ENCODE measurements at regions not wholly inside any gene's neighbourhood (a gene's known extent, or its start where the extent isn't known, plus 50 kb on each side); places are given as distances from the start of the nearest gene placed in this dataset.
"Not testable (repeated sequence)": the region's sequence is repeated elsewhere in the genome, so short reads cannot be mapped to it uniquely, and the experiment has no call there.

- DNase-seq: no peak
These were observed 118.4 kb upstream of the ANK3 start for GRCh38 chr10:60508037-60508436.

GRCh38 chr10:60502621-60503020 lies 112.9 kb upstream of the ANK3 start:
- DNase-seq: no peak

- no peak for DNase-seq
These were observed 109.3 kb upstream of the ANK3 start for GRCh38 chr10:60498985-60499384.

DNA sequence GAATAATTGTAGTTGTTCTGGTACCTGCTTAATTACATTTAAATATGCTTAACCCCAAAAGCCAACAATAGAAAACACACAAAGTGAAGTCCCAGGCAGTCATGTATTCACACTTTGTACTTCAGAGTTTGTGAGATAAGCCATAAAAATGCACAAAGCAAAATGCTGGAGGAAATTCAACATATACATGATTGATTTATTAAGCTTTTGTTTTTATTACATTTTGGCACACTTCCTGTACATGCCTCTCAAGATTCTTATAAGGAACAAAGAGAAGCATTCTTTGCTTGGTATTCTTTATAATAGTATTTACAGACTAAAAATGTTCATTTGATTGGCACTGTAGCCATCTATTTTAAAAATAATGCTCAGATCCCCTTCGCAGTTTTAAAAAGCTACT lies 107.7 kb upstream of the ANK3 start:
- DNase-seq: no peak

DNA sequence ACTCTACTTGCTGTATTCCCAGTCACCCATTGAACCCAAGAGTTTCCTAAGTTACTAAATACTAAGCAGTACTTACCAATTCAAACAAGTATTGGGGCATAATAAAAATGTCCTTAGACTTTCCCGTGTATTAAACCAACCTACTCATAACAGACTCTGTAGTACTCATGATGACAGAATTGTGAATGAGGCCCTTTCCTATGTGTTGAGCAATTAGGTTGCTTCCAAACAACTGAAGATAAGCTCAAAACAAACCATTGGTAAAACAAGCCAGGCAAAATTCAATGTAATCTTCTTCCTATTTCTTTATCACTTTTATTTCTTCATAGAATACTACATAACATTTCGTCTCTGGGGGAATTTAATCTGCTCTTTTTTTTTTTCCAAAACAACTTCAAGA lies 106.5 kb upstream of the ANK3 start:
- DNase-seq: no peak

- no peak for DNase-seq
These were observed 105.8 kb upstream of the ANK3 start for GRCh38 chr10:60495338-60496055.

DNA sequence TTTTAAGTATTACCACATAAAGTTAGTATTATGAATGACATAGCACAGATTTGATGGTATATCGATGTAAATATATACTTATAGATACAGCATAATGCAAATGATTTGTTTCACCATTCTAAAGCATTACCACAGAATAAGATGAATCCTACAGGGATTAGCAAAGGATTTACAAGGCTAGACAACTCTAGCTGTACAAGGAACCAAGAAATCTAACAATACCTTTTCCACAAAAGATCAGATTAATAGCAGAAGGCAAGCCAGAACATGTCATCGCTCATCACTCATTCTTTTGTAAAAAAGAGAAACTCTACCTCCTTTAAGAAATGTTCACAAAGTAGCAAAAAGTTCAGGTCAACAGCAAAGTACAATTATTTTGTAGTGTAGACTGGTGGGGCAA lies 105.1 kb upstream of the ANK3 start:
- DNase-seq: no peak

DNA sequence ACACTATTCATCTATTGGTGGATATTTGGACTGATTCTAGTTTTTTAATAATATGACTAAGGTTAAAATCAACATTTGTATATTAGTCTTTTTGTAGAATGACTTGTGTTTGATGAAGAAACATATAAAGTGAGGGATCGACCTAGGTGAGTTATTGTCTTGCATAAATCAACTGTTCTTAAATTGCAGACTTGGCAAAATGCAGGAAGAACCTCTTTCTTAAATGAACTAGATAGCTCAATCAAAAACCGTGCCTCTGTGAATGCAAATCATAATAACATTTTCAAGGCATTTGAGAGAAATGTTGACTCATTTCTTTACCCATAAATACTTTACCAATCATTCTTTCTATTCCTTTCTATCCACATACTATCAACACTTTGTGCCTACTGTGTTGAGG lies 101.5 kb upstream of the ANK3 start:
- no peak for DNase-seq

DNA sequence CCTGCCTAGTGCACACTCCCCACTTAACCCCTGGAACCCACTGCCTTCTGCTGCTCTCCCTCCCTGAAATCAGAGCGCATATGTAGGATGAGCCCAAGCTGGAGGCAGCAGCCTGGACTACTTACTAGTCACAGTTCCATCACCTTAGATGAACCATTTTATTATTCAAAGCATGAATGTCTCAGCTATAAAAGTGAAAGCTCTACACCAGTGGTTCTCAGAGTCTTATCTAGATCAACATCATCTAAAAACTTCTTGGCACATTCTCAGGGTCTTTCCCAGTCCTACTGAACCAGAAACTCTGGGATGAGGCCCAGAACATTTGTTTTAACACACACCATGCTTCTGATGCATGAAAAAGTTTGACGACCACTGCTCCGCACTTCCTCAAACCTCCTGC lies 100.3 kb upstream of the ANK3 start:
- no peak for DNase-seq

DNA sequence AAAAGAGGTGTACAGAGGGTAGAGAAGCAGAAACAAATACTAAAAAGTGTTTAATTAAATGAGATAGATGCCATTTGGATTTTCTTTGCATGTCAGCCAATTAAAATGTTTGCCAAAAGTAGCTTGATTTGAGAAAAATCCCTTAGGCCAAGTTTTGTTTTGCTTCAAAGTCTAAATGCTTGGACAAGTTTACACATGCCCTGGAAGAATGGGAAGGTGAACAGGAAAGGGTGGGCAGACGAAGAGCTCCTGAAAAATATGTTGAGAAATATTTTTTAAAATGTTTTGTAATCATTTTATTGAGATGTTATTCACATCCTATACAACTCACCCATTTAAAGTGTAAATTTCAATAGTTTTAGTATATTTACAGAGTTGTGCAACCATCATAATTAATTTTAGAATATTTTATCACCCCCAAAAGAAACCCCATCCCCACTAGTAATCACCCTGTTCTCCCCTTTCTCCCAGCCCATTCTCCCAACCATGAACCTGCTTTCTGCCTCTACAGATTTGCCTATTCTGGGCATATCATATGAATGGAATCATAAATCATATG lies 98.5 kb upstream of the ANK3 start:
- no peak for DNase-seq

- no peak for DNase-seq
These were observed 97.9 kb upstream of the ANK3 start for GRCh38 chr10:60487543-60487942.

DNA sequence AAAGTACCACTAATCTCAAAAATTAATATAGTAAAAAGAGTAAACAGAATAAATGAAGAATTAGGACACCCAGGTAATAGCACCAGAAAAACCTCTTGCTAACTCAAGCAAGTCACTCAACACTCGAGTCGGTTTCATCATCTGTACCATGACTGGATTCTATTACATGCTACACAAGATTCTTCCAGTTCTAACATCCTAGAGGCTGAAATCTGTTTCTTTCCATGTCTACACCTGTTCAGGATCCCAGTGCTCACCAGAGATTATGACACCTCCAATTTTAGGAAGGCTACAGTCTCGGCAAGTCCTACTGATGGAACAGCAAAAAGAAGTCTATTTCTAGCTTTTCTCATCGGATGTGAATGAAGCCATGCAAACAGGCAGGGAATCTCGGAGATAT lies 95.3 kb upstream of the ANK3 start:
- DNase-seq: no peak

GRCh38 chr10:60480865-60481563 lies 91.3 kb upstream of the ANK3 start:
- DNase-seq: no peak

DNA sequence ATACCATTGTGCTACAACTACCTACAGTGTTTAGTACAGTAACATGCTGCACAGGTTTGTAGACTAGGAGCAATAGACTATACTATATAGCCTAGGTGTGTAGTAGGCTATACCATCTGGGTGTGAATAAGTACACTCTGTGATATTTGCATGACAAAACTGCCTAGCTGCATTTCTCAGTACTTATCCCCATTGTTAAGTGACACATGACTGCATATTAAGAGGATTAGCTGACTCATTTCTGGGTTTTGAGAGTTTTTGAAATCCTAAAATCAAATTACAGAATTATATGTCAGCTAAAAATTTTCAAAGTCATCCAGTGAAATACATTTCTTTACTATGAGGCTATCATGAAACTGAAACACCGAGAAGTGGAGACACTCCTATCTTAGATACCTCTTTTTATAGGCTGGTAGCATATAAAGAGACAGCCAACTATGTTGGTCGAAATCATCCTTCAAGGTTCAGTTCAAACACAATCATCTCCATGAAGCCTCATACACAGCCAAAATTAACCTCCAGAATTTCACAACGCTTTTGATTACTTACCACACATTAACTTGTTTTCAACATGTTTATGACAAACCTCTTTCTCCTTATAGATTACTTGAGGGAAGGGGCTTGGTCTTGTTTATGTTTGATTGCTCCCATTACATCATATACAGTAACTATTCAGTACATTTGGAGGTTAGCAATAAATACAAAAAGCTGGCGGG lies 89.8 kb upstream of the ANK3 start:
- no peak for DNase-seq

- no peak for DNase-seq
These were observed 86.8 kb upstream of the ANK3 start for GRCh38 chr10:60476451-60476850.

DNA sequence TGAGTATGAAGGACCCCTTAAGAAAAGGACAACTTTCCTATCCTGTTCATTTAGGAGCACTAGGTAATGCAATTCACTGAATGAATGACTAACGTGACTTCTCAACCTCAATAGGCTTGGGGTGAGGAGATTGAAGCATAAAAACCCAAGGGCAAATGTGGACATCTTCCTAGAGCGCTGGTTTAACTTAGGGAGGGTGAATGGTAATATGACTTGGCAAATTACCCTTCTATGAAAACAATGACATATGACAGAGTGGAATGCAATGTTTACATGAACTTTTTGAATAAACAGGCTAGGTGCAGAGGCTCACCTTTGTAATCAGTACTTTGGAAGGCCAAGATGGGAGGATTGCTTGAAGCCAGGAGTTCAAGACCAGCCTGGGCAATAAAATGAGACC lies 83.9 kb upstream of the ANK3 start:
- no peak for DNase-seq

GRCh38 chr10:60470091-60470490 lies 80.4 kb upstream of the ANK3 start:
- no peak for DNase-seq

DNA sequence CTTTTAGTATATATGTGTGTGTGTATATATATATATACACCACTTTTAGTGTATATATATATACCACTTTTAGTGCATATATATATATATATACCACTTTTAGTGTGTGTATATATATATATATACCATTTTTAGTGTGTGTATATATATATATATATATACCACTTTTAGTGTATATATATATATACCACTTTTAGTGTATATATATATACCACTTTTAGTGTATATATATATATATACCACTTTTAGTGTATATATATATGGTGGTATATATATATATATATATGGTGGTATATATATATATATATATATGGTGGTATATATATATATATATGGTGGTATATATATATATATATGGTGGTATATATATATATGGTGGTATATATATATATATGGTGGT lies 79.5 kb upstream of the ANK3 start:
- not testable (repeated sequence) for DNase-seq

DNA sequence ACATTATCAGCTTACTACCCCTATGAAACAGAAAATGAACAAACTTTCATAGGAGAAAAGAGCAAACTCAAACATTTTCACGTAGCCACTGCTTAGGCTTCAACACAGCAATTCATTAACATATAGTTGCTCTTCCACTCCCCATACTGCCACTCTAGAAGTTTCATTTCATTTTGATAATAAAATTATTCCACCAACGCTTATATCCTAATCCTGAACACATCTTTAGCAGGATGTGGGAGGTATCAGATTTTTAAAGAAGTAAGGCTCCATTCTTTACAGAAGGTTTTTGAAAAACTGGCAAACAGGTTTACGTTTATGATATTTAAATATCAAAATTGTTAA lies 77.5 kb upstream of the ANK3 start:
- no peak for DNase-seq

DNA sequence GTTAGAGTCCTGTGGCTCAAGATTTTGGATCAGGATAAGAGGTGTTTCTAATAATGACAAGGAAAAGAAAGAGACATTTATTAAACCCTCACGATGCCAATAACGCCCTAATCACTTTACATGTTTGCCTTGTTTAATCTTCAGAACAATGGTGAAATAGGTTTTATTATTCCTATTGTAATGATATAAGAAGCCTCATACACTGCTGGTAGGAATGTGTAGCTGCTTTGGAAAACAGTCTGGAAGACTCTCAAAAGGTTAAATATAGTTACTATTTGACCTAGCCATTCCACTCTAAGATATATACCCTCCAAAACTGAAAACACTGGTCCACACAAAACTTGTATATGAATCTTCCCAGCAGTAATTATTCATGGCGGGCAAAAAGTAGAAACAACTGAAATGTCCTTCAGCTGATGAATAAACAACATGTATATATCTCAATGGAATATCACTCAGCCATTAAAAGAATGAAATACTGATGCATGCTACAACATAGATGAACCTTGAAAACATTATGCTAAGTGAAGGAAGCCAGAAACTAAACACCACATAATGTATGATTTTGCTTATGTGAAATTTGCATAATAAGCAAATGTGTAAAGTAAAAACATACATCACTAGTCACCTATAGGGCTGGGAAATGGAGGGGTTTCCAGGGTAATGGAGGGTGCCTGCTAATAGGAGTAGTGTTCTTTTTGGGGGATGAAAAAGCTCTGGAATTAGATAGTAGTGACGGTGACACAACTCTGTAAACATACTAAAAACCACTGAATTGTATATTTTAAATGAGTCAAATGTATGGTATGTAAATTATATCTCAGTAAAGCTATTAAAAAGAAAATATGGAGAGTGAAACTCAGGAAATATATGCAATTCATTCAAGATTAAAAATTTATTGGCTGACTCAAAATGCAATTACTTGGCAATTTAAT lies 76.9 kb upstream of the ANK3 start:
- no peak for DNase-seq

DNA sequence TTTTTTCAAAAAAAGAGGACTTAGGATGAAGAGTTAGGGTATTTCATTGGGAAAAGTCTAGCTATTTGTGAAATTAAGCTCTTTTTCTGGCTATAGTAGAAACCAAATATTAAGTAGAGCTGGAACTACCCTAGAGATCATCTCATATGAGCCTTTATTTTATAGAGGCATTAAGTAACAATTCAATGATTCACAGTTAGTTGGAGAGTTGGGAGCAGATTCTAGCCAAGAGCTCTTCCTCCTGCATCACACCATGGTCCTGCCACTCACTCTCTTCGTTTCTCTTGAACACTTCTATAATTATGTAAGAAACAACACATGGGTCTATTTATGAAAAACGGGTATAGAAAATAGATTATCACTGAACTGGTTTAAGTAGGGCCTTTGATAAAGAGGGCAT lies 76.1 kb upstream of the ANK3 start:
- DNase-seq: no peak

- no peak for DNase-seq
These were observed 75.0 kb upstream of the ANK3 start for GRCh38 chr10:60464659-60465058.

- DNase-seq: no peak
These were observed 74.1 kb upstream of the ANK3 start for GRCh38 chr10:60463746-60464145.
